HT-29 (cell line): ENCODE measurements at regions not wholly inside any gene's neighbourhood (a gene's known extent, or its start where the extent isn't known, plus 50 kb on each side); places are given as distances from the start of the nearest gene placed in this dataset.
"Not testable (repeated sequence)": the region's sequence is repeated elsewhere in the genome, so short reads cannot be mapped to it uniquely, and the experiment has no call there.

Experiments
- DNase-seq: peaks from one replicate; pipeline ENCODE4 v3.0.0-alpha.2; 2015; ENCODE audit warnings: low spot score

GRCh38 chr4:106525425-106525824, 156.8 kb upstream of the GIMD1 start:
- not testable (repeated sequence) for DNase-seq

GRCh38 chr4:106524772-106525171, 156.2 kb upstream of the GIMD1 start:
- not testable (repeated sequence) for DNase-seq

GRCh38 chr4:106522839-106523238, 154.3 kb upstream of the GIMD1 start:
- no peak for DNase-seq

- DNase-seq, result no peak
Observed at GRCh38 chr4:106512706-106513105, 144.1 kb upstream of the GIMD1 start.

GRCh38 chr4:106507440-106507839, 138.9 kb upstream of the GIMD1 start:
- no peak for DNase-seq

- DNase-seq, result no peak
Observed at GRCh38 chr4:106503116-106504050, 134.8 kb upstream of the GIMD1 start.

GRCh38 chr4:106502106-106502699, 133.6 kb upstream of the GIMD1 start:
- DNase-seq, result peak; percentile 80

DNA sequence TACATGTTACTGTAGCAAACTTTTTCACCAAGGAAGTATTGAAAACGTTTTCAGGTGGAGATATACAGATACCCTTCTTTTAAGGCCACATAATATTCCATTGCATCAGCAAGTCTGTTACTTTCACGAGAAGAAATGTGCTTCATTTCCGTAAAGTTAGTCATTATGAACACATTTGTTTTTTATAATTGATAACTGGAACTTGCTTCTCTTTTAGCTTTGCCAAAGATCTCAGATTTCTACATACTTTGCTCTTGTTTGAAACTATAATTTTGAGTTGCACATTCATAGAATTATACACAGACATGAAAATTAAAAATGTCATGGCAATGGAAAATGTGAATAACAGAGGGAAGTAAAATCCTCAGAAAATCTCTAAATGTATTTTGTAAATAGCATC, 128.7 kb upstream of the GIMD1 start:
- no peak for DNase-seq

- DNase-seq, result no peak
Observed at GRCh38 chr4:106496061-106496460, 127.5 kb upstream of the GIMD1 start.

- DNase-seq, result no peak
Observed at GRCh38 chr4:106495476-106495875, 126.9 kb upstream of the GIMD1 start.

GRCh38 chr4:106494066-106494465, 125.5 kb upstream of the GIMD1 start:
- no peak for DNase-seq

- no peak for DNase-seq
Observed at GRCh38 chr4:106493086-106493485, 124.5 kb upstream of the GIMD1 start.

GRCh38 chr4:106486533-106486932, 118.0 kb upstream of the GIMD1 start:
- no peak for DNase-seq

DNA sequence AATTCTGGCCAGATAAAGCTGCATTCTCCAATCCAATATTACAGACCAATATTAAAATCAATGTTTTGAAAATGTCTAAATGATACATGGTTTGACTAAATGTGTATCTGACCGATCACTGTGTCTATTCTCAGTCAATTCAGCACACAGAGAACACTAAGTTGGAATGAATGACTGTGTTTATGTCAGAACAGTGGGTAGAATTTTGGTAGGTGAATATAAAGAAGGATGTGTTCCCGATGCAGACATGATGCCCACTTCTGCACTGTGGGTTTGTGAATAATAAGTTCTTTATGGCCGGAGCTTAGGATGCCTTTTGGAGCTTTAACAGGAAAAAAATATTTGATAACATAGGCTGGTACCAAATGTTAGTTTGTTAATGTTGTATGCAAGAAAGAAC, 113.2 kb upstream of the GIMD1 start:
- no peak for DNase-seq

GRCh38 chr4:106478152-106478551, 109.6 kb upstream of the GIMD1 start:
- DNase-seq, result no peak

GRCh38 chr4:106476741-106477140, 108.2 kb upstream of the GIMD1 start:
- DNase-seq, result no peak

GRCh38 chr4:106473515-106473914, 104.9 kb upstream of the GIMD1 start:
- DNase-seq, result no peak

DNA sequence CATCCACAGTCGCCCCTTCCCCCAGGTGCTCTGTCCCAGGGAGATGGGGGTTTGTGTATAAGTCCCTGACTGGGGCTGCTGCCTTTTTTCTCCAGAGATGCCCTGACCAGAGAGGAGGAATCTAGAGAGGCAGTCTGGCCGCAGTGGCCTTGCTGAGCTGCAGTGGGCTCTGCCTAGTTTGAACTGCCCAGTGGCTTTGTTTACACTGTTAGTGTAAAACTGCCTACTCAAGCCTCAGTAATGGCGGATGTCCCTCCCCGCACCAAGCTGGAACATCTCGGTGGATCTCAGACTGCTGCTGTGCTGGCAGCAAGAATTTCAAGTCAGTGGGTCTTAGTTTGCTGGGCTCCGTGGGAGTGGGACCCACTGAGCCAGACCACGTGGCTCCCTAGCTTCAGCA, 102.6 kb upstream of the GIMD1 start:
- no peak for DNase-seq

DNA sequence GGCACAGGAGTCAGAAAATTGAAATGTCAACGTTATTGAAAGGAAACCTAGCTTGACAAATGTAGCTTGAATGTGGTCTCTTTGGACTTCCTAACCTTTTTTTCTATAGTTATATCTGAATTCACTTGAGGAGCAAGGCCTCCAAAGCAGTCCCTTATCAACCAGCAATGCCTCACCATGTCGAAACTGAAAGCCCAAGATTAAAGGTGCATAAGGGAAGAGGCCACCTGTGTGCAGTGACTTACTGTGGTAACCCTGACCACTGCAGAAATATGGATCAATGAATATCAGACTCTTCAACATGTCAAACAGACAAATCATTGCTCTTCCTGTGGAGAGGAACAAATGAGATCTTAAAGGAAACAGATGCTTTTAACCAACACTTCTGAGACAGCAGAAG, 95.0 kb upstream of the GIMD1 start:
- no peak for DNase-seq

DNA sequence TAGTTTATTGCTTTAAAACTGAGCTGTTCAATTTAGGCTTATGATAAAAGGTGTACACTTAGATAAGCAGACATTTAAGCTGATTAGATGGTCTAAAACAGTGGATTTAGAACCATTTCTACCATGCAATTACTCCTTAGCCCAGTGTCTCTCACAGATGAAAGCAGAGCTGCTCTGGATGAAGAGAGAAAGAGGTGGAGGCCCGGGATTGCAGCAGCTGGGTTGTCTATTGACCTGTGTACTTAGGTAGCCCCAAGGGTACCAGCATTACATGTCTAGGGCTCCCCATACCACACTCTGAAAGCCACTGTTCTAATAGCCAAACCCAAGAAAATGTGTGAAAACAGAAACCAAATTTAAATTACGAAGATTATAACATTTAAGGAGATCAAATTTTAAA, 86.0 kb upstream of the GIMD1 start:
- DNase-seq, result no peak

GRCh38 chr4:106454021-106454420, 85.4 kb upstream of the GIMD1 start:
- DNase-seq, result no peak

DNA sequence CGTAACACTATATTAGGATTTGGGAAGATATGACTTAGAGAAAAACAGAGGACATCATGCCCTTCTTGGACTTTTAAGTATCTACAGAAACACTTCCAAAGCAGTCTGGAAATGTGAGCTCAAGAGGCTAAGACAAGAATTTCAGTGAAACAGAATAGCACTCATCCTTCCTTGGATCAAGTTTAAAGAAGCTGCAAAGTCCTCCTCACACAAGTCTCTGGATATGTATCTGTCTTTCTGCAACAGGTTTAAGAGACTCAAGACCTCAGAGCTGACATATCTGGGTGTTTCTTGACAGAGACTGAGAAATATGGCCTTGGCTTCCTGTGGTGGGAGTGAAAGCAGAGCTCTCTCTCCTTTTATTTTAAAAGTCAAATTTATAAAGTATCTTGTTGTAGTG, 82.5 kb upstream of the GIMD1 start:
- no peak for DNase-seq

GRCh38 chr4:106450249-106450648, 81.7 kb upstream of the GIMD1 start:
- DNase-seq, result no peak
